Memory B cell (primary cell): ENCODE measurements at regions not wholly inside any gene's neighbourhood (a gene's known extent, or its start where the extent isn't known, plus 50 kb on each side); places are given as distances from the start of the nearest gene placed in this dataset.

ENCODE experiments used
- ATAC-seq: fragments of 150-1000 bp; cut with Tn5 transposase; 2 replicates; pipeline ENCODE4 v1.10.0; 2021; ENCODE audit warnings: low read depth, mild to moderate bottlenecking, moderate library complexity
- DNase-seq, 2 donors: peaks; one replicate each; pipeline ENCODE4 v3.0.0; 2022; ENCODE audit warnings: low spot score in 2 of 2
- H3K27ac Mint-ChIP-seq: one replicate; pipeline ENCODE4 v1.8.0; 2022; ENCODE audit warnings: mild to moderate bottlenecking, moderate library complexity, mixed read lengths
- H3K27me3 Mint-ChIP-seq: one replicate; pipeline ENCODE4 v1.8.0; 2022; ENCODE audit warnings: mixed read lengths
- H3K36me3 Mint-ChIP-seq: one replicate; pipeline ENCODE4 v1.8.0; 2022; ENCODE audit warnings: mild to moderate bottlenecking, mixed read lengths
- H3K4me1 Mint-ChIP-seq: one replicate; pipeline ENCODE4 v1.8.0; 2022; ENCODE audit warnings: mixed read lengths
- H3K4me3 Mint-ChIP-seq: one replicate; pipeline ENCODE4 v1.8.0; 2022; ENCODE audit warnings: mild to moderate bottlenecking, moderate library complexity, mixed read lengths
- H3K9me3 Mint-ChIP-seq: one replicate; pipeline ENCODE4 v1.8.0; 2022; ENCODE audit warnings: mixed read lengths

DNA sequence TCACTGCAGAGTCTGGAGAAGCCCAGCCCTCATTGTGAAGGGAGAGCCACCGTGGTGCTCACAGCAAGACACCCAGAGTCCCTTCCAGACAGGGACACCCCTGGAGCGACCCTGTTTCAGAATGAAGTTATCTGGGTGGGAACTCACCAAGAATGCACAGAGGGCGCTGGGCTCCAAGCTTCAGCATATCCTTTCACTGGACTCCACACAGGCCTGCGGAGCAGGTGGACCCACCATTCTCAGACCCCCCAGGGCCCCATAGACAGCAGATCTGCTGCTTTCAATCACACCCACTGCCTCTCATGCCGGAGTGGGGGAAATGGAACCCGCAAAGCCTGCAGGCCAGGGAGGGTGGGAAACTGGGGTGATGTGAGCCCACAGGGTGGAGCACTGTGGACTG, 87.8 kb downstream of the RRM2 start:
- DNase-seq (no peak), ATAC-seq (no peak)
- Mint-ChIP-seq H3K4me1 (no peaks in the 10 kb centered on the region), H3K9me3 (no peaks in the 10 kb centered on the region), H3K4me3 (no peak overlapping the region), H3K36me3 (no peaks in the 10 kb centered on the region), H3K27ac (no peak overlapping the region), H3K27me3 (no peaks in the 10 kb centered on the region)

DNA sequence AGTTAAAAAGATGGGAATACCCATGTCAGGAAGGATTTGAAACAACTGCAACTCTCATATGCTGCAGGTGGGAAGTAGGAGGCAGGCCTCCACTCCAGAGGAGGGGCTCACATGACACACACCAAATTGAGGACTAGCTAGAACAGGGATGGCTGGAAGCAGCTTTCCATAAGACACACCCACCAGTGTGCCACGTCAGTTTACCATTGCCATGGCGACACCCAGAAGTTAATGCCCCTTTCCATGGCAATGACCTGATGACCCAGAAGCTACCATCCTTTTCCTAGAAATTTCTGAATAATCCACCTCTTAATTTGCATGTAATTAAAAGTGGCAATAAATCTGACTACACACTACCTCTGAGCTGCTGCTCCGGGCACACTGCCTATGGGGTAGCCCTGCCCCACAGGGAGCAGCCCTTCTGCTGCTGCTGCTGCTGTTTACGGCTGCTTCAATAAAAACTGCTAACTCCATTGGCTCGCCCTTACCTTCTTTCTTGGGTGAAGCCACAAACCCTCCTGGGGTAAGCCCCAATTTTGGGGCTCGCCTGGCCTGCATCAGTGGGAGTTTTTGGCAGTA, 89.4 kb downstream of the RRM2 start:
- Mint-ChIP-seq H3K27me3 (no peaks in the 10 kb centered on the region), H3K4me1 (peaks cover 3% of the 10 kb centered on the region), H3K36me3 (no peaks in the 10 kb centered on the region), H3K27ac (no peak overlapping the region), H3K9me3 (no peaks in the 10 kb centered on the region), H3K4me3 (no peak overlapping the region)
- no peak for ATAC-seq
- no peak for DNase-seq

DNA sequence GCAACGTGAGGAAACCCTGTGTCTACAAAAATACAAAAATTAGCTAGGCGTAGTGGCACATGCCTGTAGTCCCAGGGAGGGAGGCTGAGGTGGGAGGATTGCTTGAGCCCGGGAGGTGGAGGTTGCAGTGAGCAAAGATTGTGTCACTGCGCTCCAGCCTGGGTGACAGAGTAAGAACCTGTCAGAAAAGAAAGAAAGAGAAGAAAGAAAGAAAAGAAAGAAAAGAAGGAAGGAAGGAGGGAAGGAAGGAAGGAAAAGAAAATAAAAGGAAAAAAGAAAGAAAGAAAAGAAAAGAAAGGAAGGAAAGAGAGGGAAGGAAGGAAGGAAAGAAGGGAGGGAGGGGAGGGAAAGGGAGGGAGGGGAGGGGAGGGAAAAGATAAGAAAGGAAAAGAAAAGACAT, 89.9 kb upstream of the HPCAL1 start:
- Mint-ChIP-seq H3K27me3 (no peaks in the 10 kb centered on the region), H3K36me3 (no peaks in the 10 kb centered on the region), H3K4me1 (peaks cover 3% of the 10 kb centered on the region), H3K9me3 (no peaks in the 10 kb centered on the region), H3K27ac (no peak overlapping the region), H3K4me3 (no peak overlapping the region)
- no peak for DNase-seq
- ATAC-seq = no peak

DNA sequence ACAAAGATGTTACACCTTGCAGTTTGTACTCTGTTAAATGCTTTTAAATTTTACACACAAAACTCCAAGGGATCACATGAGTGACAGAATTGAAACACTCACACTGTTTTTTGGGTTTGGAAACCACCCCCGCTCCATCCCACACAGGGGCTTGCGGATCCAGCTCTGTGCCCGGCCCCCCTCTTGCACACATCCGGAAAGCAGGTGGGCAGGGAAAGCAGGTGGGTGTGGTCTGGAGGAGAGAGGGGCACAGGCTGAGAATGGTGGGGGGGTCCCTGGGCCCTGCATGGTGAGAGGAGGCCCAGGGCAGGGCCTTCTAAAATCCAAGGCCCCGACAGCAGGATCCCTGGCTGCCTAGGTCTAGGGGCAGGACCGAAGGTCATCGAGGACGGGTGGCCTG, 88.5 kb upstream of the HPCAL1 start:
- no peak for ATAC-seq
- Mint-ChIP-seq H3K4me1 (peaks cover 3% of the 10 kb centered on the region), H3K36me3 (no peaks in the 10 kb centered on the region), H3K27me3 (no peaks in the 10 kb centered on the region), H3K27ac (peak overlapping the region; percentile 49), H3K4me3 (no peak overlapping the region), H3K9me3 (no peaks in the 10 kb centered on the region)
- no peak for DNase-seq

DNA sequence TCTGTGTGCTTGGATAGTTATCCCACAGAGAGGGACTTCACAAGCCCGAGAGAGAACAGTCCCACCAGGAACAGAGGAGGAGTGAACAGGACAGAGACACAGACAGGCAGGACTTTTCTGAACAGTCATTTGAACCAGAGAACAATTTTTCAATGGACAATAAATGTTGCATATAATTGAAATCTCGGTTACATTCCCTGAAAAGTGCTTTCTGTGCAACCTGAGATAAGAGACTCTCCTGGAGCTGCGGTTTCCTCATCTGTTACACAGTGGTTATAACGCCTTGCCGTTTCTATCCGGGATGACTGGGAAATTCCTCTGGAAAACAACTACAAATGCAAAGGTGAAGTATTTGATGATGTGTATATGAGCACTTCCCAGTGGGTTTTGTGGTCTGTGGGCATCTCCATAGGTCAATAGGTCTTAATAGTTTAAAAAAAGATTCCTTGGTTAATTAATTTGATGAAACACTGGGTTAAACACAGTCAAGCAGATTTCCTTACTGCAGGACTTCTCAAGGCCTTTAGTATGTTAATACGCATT, 87.2 kb upstream of the HPCAL1 start:
- ATAC-seq (no peak), DNase-seq (no peak)
- Mint-ChIP-seq H3K27me3 (peaks cover 2% of the 10 kb centered on the region), H3K4me3 (no peak overlapping the region), H3K9me3 (no peaks in the 10 kb centered on the region), H3K36me3 (no peaks in the 10 kb centered on the region), H3K27ac (peak overlapping the region; percentile 1), H3K4me1 (peaks cover 3% of the 10 kb centered on the region)

DNA sequence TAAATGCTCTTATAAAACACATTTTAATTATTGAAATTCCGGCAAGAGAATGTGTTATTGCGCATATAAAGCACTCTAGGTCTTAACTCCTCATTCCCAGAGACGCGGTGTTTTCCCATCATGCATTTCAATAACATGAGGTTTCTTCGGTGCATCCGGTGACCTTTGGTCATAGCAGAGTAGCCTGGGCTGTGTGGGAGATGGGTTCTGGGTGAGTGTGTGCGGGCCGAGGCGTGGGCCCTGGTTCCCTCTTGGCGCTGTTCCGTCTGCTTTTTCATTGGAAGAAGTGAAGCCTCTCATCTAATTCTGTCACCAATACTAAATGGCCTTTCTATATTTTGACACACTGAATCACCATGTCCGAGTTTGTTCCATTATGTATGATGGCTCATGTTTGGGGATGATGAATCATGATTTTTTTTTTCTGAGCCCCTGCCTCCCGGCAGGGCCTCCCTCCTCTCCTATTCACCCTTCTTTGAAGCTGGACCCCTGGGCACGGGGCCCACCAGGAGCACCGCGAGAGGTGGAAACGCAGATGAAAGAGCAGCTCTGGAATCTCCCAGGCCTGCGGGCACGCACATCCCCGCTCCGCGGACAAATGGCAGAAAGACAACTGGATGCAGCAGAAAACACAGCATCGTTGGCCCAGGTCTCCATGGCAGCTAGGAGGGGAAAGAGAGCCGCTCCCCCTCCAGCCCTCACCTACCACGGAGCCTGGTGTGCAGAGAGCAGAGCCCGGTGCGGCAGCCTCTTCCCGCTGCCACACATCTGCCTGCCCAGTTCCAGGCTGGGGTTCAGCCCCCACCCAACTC, 85.8 kb upstream of the HPCAL1 start:
- ATAC-seq (no peak), DNase-seq (no peak)
- no peak overlapping the region for H3K4me3 Mint-ChIP-seq

DNA sequence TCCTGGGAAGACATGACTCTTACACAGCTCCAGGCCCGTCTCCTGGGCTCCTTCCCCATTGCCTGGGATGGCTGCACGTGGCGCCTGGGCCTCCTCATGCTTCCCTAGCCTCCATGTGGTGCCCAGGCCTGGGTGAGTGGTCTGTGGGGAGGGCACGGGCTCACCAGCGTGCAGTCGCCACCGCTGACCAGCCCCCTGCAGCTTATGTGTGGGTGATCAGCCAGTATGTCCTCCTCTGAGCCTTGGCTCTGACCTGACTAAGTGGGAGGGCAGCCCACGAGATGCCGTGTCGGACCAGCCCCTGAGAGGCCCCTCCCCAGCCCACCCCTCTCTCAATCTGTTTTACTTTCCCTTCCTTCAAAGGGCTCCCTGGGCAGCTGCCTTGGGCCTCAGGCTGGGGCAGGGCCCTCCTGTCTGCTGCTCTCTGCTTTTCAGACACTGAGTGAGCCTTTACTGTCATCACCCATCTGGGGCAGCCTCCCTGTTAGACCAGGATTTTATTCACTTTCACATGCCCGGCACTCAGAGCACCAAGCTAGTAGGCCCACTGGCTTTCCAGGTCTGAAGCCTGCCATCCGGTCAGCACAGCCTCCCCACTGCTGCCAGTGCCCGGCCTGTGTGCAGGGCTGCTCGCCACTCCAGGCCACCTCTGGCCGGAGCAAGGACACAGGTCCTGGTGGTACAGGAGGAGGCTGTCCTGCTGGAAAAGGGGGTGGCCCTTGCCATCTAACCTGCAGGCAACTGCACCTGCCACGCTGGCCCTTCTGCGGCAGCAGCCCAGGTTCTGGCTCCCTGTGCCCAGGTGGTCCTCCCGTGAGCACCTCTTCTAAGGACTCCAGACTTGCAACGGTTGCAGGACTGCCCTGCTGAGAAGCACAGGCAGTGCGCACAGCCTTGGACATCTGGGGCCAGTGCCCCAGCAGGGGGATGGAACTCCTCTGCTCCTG, 84.9 kb upstream of the HPCAL1 start:
- no peaks in the 10 kb centered on the region for H3K36me3 Mint-ChIP-seq
- ATAC-seq (no peak), DNase-seq (no peak)
- H3K27ac Mint-ChIP-seq = no peak overlapping the region
- H3K27me3 Mint-ChIP-seq = peaks cover 6% of the 10 kb centered on the region
- H3K4me3 Mint-ChIP-seq = no peak overlapping the region
- peaks cover 3% of the 10 kb centered on the region for H3K4me1 Mint-ChIP-seq
- no peaks in the 10 kb centered on the region for H3K9me3 Mint-ChIP-seq

More for the DNA sequence above, 85.8 kb upstream of the HPCAL1 start:
- Mint-ChIP-seq H3K4me1 (peaks cover 3% of the 10 kb centered on the region), H3K9me3 (no peaks in the 10 kb centered on the region), H3K27ac (no peak overlapping the region), H3K27me3 (peaks cover 5% of the 10 kb centered on the region), H3K36me3 (no peaks in the 10 kb centered on the region)

DNA sequence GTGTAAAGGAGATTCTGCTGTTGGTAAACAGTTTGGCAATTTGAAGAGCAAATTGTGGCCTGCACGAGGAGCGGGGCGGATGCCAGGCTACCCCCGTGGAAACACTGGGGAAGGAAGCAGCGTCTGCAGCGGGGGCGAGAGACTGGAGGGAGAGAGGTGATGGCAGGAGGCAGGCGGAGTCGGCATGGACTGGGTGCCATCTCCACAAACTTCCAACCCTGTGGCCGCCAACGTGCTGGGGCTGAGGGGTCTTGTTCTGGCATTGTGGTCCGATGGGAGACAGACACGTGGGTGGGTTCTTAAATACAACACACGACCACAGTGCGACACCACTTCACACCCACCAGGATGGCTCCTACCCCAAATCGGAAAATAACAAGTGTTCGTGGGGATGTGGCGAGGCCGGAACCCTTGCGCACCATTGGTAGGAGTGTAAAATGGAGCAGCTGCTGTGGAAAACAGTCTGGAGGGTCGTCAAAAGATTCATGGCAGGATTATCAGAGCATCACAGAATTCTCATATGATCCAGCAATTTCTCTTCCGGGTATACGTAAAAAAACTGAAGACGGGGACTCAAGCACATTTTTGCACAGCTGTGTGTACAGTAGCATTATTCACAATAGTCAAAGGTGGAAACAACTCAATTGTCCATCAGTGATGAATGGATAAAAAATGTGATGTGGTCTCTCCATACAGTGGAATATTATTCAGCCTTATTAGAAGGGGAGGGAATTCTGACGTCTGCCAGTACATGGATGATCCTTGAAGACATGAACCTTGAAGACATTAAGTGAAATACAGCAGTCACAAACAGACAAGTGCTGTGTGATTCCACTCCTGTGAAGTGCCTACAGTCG, 82.4 kb upstream of the HPCAL1 start:
- Mint-ChIP-seq H3K36me3 (no peaks in the 10 kb centered on the region), H3K9me3 (no peaks in the 10 kb centered on the region), H3K4me1 (peaks cover 3% of the 10 kb centered on the region), H3K27ac (no peak overlapping the region), H3K27me3 (peaks cover 6% of the 10 kb centered on the region), H3K4me3 (no peak overlapping the region)
- DNase-seq = no peak
- no peak for ATAC-seq

DNA sequence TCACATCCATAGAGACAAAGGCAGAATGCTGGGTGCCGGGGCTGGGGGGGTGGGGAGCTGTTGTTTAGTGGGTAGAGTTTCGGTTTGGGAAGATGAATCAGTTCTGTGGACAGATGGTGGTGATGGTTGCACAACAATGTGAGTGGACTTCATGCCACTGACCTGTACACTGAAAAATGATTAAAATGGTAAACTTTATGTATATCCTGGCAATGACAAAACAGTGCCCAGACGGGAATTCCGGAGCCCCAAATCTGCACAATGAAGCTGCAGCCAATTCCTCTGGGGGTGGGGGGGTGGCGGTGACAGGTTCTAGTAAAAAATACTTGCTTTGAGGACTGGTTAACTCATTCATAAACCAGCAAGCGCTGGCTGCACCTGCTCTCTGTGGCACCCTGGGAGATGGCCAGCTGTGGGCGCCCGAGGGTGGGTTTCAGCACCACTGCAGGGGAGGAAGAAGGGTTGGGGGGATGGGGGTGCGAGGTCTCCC, 81.8 kb upstream of the HPCAL1 start:
- Mint-ChIP-seq H3K27ac (no peak overlapping the region), H3K27me3 (peaks cover 6% of the 10 kb centered on the region), H3K9me3 (no peaks in the 10 kb centered on the region), H3K36me3 (no peaks in the 10 kb centered on the region), H3K4me3 (no peak overlapping the region), H3K4me1 (peaks cover under 1% of the 10 kb centered on the region)
- ATAC-seq = no peak
- DNase-seq = no peak

DNA sequence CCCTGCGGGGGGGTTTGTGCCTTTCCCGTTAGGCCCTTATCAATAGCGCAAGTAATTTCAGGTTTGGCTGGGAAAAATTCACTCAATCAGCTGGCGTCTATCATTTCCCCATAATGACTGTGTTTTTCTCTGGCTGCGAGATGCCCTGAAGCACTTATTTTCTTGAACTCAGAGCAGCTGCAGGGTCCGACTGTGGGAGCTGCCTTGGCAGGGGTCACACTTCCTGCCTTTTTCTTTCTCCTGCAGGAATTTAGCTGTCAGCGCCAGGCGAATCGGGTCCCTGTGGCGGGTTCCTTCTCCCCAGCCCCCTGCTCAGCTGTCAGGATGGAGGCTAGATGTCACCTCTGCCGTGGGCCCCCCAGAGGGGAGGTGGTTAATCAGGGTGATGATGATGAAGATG, 81.3 kb upstream of the HPCAL1 start:
- Mint-ChIP-seq H3K4me1 (no peaks in the 10 kb centered on the region), H3K27ac (no peak overlapping the region), H3K4me3 (no peak overlapping the region), H3K27me3 (peaks cover 8% of the 10 kb centered on the region), H3K36me3 (no peaks in the 10 kb centered on the region), H3K9me3 (no peaks in the 10 kb centered on the region)
- DNase-seq (no peak), ATAC-seq (no peak)

DNA sequence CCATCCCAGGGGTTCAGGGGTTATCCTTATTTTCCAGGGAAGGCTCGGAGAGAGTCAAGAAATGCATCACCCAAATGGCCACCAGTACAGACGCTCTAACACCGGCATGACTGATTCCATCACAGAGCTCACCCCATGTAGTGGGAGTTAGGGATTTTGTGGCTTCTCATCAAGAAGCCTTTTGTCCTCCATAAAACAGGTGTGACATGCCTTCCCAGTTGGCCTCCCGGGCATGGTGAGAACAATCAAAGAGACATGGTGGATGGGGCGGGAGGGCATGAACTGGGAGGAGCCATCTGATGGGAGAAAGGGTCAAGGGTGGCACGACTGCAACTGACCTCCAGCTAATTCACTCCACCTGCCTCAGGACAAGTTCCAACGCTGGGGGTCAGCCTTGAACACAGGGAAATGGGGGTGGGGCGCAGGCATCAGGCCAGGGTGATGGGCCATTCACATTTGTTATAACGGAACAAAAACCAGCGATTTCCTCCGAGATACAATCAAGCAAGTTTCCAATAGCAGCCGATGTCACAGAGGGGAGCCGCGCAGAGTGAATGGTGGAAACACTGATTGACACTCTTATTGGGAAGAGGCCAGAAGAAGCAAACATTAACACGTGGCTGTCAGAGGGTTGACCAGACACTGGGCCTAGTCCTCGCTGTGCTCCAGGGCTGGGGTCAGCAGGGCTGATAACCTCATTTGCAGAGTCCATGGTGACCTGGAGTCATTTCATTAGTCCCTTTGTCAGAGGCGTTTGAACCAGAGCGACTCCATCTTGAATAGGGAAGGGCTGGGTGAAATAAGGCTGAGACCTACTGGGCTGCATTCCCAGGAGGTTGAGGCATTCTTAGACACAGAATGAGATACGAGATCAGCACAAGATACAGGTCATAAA, 80.5 kb upstream of the HPCAL1 start:
- no peak for DNase-seq
- Mint-ChIP-seq H3K27ac (no peak overlapping the region), H3K4me3 (no peak overlapping the region)

DNA sequence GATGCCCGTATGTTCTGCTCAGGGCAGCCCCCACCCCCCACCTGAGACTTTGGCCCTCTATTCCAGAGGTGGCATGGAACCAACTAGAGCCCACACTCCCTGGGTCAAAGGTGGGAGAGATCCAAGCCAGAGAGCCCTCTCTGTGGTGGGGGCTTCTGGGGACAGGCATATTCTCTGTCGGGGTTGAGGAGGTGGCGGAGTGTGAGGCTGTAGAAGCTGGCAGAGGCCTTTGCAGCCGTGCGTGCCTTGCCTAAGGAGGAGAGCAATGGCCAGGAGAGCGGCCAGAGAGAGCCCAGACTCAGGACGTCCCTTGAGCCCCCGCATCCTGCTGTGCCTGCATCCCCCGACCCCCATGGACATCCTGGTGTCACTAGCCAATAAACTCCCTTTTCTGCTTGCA, 79.2 kb upstream of the HPCAL1 start:
- no peaks in the 10 kb centered on the region for H3K36me3 Mint-ChIP-seq

More for the DNA sequence above, 80.5 kb upstream of the HPCAL1 start:
- ATAC-seq = no peak
- no peaks in the 10 kb centered on the region for H3K9me3 Mint-ChIP-seq
- peaks cover 8% of the 10 kb centered on the region for H3K27me3 Mint-ChIP-seq
- H3K36me3 Mint-ChIP-seq = no peaks in the 10 kb centered on the region
- H3K4me1 Mint-ChIP-seq = no peaks in the 10 kb centered on the region

More for the DNA sequence above, 79.2 kb upstream of the HPCAL1 start:
- DNase-seq (no peak), ATAC-seq (no peak)
- peaks cover 8% of the 10 kb centered on the region for H3K27me3 Mint-ChIP-seq
- H3K9me3 Mint-ChIP-seq = no peaks in the 10 kb centered on the region
- H3K4me3 Mint-ChIP-seq = no peak overlapping the region
- no peaks in the 10 kb centered on the region for H3K4me1 Mint-ChIP-seq
- no peak overlapping the region for H3K27ac Mint-ChIP-seq
